NCI-H345 treated with DMSO at 0.1 percent for 48 hours (cell line): ENCODE measurements at regions not wholly inside any gene's neighbourhood (a gene's known extent, or its start where the extent isn't known, plus 50 kb on each side); places are given as distances from the start of the nearest gene placed in this dataset.

ENCODE experiments used
- DNase-seq: peaks from one replicate; lab custom pipeline; 2025; ENCODE audit not compliant: unreplicated experiment; lab: John Stamatoyannopoulos, UW

GRCh38 chr17:77495575-77495974 is 354.8 kb downstream of the SEC14L1 start:
- no peak for DNase-seq

GRCh38 chr17:77496401-77496801 is 355.6 kb downstream of the SEC14L1 start:
- no peak for DNase-seq

DNA sequence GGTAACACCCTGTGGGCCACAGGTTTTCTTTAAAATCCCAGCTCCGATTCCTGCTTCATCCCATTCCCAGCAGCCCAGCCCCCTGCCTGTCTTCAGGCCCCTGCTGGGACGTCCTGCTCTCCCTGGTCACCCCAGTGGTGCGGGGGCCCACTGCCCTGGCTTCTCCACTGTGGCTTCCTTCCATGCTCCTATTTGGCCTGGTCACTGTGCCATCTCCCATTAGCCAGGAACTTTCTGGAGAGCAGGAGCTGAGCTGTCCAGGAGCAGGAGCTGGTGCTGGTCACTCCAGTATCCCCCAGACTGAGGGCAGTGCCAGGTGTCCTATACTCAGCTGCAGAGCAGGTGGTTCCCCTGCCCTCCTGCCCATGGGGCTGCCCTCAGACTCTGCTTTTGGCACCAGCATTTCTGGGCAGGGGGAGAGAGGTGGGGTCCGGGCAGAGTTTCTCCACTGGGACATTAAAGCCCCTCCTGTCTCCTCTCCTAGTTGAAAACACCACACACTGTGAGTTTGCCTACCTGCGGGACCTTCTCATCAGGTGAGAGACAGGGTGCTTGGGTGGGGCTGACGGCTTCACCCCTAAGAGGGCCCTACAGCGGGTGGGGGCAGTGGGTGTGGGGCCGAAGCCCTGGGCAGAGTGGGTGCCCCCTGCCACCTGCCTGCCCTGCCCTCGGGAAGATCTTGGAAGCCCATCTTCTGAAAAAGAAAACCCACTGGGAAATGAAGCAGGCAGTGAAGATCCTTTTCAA is 356.2 kb downstream of the SEC14L1 start:
- no peak for DNase-seq

DNA sequence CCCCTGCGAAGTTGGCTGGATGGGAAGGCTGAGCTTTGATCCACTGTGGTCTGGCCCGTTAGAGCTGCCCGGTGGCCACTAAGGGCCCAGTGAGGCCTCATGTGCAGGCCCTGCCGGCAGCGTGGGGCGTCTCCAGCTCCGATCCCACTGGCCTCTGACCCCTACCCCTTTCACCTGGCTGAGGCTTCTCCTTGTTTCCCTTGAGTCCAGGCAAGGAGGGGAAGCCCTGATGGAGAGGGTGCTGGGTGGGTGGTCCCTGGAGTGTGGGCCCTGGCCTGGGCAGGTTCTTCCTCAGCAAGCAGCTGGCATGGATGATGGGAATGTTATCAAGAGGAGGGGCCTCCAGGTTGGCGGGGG is 356.8 kb downstream of the SEC14L1 start:
- no peak for DNase-seq

DNA sequence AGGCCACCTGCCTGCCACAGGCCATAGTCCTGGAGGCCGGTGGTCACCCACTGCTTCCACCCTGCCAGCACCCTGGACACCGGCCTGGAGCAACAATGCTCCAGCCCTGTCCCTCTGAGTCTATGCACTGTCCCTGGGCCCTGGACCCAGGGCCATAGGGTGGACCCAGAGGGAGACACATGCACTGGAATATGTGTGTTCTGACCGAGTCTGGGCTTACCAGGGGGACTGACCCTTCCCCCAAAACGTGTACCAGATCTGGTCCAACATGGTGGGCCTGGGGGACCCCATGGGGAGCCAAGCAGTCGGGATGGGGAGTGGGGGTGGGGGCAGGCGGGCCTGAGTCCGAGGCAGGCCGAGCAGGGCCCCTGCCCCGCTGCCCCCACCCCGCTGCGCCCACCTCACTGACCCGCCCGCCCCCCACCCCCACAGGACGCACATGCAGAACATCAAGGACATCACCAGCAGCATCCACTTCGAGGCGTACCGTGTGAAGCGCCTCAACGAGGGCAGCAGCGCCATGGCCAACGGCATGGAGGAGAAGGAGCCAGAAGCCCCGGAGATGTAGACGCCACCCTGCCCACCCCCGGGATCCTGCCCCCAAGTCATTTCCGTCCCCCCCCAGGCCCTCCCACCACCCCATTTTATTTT is 357.4 kb downstream of the SEC14L1 start:
- no peak for DNase-seq

GRCh38 chr17:77498791-77499698 is 358.3 kb downstream of the SEC14L1 start:
- DNase-seq = no peak

GRCh38 chr17:77499699-77500435 is 359.1 kb downstream of the SEC14L1 start:
- no peak for DNase-seq

GRCh38 chr17:77501101-77501566 is 360.4 kb downstream of the SEC14L1 start:
- DNase-seq = no peak

DNA sequence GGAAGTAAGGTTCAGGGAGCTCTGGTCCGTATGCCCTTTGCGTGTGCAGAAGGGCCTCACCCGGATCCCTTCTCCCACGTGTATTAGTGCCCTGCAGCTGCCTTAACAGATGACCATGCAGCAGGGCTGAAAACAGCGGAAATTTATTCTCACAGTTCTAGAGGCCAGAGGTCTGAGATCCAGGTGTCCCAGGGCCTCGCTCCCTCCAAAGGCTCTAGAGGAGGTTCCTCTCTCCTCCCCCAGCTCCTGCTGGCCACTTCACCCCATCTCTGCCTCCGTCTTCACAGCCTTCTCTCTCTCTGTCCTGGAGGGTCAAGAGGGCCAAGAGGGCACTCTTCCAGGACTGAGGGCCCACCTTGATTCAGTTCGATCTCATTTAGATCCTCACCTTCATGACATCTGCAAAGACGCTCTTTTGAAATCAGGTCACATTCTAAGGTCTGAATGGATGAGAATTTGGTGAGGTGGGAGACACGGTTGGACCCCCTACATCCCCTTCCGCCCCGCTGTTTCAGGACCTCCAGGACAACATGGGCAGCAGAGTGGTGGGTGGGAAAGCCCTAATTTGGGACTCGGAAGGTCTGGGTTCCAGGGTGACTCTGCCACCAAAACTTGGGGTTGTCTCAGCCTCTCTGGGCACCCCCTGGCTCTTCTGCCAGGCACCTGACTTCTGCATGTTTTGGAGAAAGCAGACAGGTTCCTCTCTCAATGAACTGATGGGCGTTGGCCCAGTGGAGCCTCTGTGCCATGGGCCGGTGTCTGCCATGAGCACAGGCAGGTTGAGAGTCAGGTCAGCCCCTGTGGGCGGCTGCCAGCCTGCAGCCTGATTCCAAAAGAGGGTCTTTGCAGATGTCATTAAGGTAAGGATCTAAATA is 361.2 kb downstream of the SEC14L1 start:
- no peak for DNase-seq

DNA sequence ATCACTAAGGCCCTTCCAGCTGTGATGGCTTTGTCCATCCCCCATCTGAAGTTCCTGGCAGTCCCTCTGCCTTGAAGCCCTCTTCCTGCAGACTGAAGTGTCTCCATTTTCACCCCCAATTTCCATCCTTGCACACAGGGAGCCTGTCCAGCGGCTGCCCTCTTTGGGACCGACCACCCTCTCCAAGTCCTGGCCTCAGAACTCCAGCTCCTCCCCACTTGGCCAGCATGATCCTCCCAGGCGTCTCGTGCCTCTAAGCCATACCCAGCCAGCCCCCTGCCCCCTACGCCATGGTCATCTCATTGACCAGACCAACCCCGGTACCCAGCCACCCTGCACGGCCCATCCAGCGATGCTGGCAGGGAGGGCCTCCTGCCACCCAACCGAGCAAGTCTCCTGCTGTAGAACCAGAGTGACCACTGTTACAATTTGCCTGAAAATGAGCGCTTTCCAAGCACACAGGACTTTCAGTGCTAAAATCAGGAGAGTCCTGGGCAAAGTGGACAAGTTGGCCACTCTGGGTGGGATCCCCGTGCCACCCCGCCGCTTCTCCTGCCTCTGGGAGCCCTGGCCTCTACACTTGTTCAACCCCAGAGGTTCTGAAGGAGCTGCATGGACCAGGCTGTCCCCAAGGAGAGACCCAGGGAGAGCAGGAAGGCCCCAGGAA is 362.0 kb downstream of the SEC14L1 start:
- no peak for DNase-seq

- no peak for DNase-seq
These were observed 362.5 kb downstream of the SEC14L1 start for GRCh38 chr17:77503293-77503655.

- no peak for DNase-seq
These were observed 363.3 kb downstream of the SEC14L1 start for GRCh38 chr17:77503916-77504651.

DNA sequence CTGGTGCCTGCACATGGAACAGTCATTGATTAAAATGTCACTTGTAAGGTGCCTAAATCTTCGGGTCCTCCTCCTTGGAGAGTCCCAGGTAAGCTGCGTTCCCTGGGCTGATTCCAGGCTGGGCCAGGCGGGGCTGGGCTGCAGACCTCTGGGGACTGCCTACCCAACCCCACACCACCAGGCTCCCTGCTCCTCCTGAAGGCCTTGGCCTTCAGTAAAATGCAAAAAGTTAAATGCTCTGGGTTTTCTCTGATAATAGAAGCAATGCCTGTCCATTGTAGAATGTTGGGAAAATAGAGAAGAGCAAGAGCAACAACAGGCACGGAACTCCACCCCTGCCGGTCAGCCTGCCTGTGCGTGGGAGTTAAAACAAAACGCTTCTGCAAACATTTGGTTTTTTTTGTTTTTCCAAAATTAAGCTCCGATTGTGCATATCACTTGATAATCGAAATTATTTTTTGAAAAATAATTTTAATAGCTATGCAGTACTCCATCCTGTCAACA is 363.9 kb downstream of the SEC14L1 start:
- DNase-seq = no peak

GRCh38 chr17:77505181-77505639 is 364.4 kb downstream of the SEC14L1 start:
- no peak for DNase-seq

- DNase-seq = no peak
These were observed 365.7 kb downstream of the SEC14L1 start for GRCh38 chr17:77506371-77506991.

GRCh38 chr17:77507111-77507885 is 366.5 kb downstream of the SEC14L1 start:
- DNase-seq = no peak

DNA sequence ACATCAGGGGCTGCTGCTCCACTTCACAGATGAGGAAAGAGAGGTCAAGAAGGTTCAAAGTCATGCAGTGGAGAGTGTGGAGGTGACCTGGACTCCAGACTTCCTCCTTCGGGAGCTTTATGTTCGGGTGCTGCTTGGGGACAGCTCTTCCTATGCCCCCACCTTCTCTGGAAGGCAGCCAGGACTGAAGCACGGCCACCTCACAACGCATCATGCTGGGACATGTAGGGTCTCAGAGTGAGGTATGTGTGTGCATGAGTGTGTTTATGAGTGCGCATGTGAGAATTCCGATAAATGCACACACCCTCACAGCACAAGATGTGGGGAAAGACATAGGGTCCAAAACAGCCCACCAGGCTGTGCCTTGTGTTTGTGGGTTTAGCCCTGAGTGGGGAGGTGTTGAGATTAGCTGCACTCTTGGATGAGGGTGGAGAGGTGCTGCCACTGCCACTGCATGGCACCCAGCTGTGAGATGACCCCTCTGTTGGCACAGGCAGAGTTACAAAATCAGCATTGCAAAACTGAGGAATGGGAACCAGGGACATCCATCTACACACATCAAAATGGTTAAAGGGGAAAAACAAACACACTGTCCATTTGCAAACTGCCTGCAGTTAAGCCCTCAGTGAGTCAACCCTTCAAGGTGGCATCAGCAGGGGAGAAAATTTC is 367.4 kb downstream of the SEC14L1 start:
- DNase-seq = no peak
